HG03139 (cell line): ENCODE measurements at regions not wholly inside any gene's neighbourhood (a gene's known extent, or its start where the extent isn't known, plus 50 kb on each side); places are given as distances from the start of the nearest gene placed in this dataset.

Source experiments
- ATAC-seq: cut with Tn5 transposase; IDR thresholded peaks from one replicate; pipeline ENCODE4 v1.9.1; 2021; ENCODE audit not compliant: unreplicated experiment

DNA sequence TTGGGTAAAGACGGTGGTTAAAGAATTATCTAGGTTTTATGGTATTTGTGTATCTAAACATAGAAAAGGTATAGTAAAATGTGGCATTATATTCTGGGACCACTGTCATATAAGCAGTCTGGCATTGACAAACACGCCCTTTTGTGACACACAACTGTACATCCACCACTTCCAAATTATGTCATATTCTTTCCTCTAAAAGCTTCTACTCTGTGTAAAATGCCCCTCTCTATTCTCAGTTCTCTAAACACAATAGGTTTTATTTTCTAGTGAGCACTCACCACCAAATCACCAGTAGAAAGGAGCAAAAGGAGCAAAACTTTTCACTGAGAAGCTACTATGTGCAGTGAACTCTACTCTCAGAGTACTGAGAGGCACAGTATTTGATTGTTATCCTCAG, 88.1 kb upstream of the PIEZO2 start:
- ATAC-seq, result no peak

GRCh38 chr18:11237066-11237465, 87.7 kb upstream of the PIEZO2 start:
- ATAC-seq, result no peak

GRCh38 chr18:11224153-11224552, 74.8 kb upstream of the PIEZO2 start:
- no peak for ATAC-seq

- no peak for ATAC-seq
These were observed 70.2 kb upstream of the PIEZO2 start for GRCh38 chr18:11219571-11219970.

DNA sequence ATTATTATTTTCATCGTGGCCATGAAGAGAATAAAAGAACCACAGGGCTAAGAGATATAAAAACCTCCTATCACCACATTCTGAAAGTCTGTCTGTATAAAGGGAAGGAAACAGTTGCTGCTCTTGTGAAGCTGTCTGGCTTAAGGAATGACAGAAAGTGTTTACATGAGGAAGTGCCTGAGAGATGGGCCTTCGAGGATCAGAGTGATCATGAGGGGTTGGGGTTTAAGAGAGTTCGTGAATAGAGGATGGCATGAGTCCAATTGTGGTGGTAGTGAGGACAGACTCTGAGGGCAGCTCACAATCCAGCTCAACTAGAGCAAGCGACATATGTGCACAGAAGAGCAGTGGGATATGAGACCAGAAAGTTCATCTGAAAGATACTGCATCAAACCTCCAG, 65.8 kb upstream of the PIEZO2 start:
- no peak for ATAC-seq

- ATAC-seq, result no peak
These were observed 54.7 kb upstream of the PIEZO2 start for GRCh38 chr18:11204020-11204419.

DNA sequence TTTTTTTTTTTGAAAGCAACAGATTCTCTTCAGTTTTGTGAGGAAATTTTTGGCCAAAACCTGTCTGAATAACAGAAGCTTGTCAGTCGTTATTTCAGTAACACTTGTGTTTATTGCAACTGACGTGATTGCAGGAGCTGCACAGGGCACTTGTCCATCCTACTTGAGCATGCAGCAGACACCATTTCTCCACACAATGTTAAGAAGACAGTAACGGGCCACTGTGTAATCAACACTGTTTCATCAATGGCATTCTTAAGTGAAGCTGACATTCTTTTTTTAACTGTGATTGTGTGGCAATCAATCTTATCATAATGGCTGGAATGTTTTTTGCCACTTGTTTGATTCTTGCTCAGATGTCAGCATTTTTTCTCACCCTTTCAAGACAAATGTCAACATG, 50.1 kb upstream of the PIEZO2 start:
- no peak for ATAC-seq
